ENCODE measurements at regions not wholly inside any gene's neighbourhood (a gene's known extent, or its start where the extent isn't known, plus 50 kb on each side); places are given as distances from the start of the nearest gene placed in this dataset.

DNA sequence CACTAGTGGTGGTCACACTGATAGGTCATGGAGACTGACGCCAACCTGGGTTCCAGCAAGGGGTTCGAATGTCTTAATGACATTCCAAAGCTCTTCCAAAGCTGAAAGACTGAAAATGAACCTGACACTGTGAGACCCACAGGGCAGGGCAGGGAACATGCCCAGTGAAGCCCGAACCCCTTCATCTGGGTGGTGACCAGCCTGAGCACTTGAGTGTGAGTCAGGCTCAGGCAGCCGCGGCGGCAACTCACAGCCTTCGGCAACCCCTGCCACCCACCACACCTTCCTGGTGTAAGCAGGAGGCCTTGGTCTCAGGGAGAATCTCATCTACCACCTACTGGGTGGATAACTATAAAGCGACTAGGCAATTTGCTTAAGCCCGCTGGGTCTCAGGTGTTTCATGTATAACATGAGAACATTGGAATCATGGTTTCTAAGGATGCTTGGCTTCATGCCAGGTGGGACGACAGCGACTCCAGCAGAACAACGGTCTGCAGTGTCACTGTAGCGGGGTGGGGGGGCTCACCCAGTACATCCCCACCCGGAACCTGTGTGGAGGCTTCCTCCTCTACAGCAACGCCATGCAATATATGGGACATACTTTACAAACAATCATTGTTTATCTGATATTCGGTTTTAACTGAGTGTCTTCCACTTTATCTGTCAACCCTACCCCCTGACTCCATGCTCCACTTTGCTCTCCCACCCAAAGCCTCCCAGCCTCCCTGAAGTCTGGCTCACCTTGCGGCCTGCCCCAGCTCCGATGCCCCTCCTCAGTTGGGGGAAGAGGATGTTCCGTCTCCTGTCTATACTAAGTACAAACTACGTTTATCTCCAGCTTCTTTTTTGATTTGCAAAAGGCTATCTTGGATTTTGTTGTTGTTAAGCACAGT is 125.0 kb upstream of the MEF2A start:
- DNase-seq: no peak

DNA sequence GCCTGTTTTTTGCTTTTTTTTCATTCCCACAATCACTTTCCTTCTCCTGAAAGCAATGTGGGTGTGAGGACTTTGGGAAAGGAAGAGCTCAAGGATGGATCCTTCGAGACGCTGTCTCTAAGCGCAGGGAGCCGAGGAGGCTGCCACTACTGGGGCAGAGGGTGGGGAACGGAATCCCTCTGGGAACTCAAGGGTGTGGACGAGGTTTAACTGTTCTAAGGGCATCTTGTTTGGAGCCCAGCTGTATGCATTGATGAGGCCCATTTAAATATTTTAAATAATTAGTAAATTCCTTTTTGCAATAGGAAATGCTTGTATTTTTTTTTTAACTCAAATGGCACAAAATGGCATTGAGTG is 124.4 kb upstream of the MEF2A start:
- DNase-seq: no peak

DNA sequence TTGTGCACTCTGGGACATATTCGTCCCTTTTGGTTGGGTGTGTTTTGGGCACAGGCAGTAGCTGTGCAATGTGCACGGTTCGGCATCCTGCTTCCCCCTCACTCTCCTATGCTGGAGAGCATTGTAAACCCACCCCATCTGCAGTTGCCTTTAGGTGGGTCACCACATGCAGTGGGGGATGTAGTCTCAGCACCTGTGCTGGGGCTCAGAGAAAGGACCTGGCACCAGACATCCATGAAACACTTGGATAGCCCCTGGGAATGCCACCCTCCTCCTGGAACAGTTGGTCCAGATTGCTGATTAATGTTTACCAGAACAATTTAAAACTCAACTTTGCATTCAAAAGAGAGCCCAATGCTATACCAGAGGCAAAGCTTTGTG is 123.9 kb upstream of the MEF2A start:
- DNase-seq: no peak

DNA sequence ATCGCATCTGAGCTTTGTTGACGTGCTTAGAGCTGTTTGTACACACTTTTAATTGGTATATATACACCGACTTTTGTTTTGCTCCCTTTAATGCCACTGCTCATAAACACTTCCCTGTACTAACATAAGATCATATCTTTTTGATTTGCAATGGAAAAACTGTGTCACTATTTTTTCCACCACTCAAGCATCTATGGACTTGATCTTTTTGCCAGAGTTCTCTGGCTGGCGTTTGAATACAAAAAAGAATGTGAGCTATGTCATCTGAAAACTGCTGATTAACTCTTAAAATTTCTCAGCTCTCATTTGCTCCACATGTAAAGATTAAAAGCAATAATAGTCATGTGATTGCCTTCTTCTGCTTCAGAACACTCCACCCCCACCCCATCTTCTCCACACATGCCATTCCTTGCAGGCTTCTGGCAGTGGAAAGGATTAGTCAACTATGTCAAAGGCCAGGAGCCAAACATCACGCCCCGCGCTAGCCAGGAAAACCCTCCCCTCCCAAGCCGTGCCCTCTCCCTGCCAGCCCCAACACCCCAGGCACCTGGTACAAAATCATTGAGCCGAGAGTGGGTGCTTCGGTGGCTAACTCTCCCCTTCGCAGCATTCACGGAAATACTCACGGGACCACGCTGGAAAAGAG is 123.4 kb upstream of the MEF2A start:
- peak; percentile 87 for DNase-seq

DNA sequence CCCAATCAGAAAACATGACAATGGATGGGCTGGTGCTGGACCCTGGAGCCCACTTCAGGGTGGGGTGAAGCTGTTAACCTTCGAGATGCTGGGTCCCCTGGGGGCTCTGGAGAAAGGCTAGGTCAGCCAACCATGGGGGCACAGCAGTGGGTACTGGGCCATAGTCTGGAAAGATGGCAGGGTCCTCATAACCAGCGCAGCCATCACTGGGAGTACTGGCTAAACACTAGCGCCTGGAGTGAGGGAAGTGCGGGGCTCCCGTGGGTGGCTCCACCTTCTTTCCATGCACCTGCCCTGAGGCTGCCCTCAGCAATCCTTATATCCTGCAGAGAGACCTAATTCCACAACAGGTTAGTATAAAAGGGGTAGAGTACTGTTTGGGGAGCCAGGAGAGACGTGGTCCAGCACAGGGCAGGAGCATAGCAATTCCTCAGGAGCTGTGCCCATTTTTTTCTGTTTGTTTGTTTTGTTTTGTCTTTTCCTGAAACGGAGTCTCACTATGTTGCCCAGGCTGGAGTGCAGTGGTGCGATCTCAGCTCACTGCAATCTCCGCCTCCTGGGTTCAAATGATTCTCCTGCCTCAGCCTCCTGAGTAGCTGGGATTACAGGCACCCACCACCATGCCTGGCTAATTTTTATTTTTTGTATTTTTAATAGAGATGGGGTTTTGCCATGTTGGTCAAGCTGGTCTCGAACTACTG is 122.6 kb upstream of the MEF2A start:
- no peak for DNase-seq

DNA sequence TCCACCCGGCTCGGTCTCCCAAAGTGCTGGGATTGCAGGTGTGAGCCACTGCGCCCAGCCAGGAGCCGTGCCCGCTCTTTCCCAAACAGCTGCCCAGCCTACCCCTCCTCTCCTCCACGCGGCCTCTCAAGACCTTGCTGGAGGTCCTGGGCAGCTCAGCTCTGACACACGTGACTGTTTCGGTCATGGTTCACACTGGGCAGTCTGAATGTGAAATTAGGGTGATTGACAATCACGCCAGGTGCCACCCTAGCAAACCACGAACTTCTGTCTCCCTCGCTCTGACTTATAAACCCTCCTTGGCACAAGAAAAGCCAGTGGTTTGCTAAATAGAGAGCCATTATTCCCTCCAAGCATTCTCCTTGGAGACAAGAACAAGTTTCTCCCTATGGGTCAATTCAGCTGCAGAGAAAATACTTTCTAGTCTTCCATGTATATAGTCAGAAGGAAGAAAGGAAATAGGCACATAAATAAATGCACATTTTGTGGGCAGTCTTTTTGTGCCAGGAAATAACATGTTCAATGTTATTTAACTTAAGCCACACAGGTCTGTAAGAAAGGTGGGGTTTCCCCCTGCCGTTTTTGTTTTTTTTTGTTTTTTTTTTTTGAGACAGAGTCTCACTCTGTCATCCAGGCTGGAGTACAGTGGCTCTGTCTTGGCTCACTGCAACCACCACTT is 121.9 kb upstream of the MEF2A start:
- DNase-seq: no peak

DNA sequence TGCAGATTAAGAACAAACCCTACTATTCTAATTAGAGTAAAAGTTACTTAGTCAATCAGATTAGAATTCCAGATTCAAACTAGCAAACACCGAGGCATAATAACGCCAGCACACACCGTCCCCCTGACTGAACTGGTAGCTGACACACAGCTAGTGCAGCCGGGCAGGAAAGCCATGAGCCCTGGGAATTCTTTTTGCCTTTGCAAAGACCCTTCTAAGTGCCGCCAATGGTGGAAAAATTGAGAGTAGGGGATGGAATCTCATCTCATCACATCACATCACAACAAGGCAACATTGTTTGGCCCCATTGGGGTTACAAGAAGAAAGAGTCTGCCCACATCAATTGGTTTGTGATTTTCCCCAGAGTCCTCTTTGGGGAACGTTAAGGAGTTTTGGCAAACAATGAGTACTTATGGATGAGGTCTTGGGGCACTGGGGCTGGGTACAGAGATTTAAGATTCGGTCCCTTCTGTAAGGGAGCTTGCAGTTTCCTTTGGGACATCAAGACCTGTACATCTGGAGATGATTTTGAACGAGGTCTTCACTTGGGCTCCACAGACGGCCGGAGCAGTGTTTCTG is 120.4 kb upstream of the MEF2A start:
- DNase-seq: no peak

DNA sequence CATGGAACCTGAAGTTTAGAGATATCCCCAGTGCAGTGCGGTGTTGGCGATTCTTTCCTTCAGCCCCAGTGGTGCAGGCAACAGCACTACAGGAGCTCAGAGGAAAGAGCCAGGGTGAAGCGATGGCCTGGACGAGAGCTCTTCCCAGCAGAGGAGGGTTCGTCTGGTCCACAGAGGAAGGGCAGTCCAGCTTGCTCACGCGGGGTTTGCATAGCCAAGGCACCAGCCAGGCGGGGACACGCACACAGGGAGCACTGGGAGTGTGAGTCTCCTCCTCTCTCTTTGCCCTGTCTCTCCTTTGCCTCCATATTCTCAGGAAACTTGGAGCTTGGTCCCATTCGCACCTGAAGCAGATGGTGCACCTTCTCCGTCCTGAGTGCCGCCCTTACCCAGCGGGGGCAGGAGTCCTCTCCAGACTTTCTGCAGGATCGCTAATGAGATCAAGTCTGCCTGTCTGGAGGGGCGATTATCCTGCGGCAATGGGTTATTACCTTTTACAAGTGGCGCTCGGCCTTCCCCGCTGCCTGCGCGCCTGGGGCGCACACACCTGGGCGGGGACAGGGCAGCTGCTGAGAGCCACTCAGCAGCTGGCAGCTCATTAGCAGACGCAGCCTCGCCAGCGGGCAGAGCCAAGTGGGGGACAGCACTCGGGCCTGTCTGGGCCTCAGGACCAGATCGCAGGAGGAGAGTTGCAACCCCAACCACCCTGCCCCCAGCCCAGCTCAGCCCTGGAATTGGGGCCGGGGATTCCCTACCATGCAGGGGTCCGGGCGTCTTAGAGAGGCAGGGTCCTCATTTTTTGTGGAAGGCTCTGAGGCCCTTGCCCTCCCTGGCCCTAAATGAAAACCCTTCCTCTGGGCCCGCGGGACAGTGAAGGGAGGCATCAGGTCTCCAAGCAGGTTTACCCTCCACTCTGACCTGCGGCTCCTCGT is 119.0 kb upstream of the MEF2A start:
- no peak for DNase-seq

DNA sequence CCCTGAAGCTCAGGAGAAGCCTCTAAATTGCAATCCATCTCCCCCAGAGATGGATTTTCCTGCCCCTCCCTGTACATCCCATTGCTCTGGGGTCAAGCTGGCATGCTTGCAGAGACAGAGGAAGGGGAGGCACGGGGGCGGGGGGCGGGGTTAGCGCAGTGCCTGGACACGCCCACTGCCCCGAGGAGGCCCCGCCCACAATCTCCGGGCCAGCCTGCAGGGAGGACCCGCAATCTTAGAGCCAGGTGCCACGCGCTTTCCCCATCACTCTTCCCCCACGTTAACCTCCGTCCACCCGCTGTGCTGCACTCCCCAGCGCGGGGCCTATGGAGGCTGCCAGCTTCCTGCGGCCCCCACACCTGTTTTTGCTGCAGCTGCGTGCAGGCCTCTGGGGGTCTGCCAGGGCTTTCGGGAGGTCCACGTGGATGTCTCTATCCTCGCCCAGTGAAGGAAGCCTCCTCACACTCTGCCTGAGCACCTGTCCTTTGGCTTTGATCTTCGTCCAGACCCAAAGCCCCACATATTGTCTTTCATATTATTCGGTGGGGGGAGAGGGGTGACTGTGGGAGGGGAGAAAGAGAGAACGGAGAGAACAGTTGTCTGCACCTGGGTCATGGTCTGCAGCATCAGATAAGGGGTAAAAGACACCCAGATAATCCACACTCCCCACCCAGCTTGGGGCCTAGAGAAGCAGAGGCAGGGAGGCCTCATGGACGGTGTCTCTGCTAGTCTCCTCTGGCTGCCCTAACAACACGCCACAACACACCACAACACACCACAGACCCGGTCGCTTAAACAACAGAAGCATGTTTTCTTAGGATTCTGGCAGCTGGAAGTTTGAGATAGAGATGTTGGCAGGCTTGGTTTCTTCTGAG is 118.0 kb upstream of the MEF2A start:
- DNase-seq: no peak

DNA sequence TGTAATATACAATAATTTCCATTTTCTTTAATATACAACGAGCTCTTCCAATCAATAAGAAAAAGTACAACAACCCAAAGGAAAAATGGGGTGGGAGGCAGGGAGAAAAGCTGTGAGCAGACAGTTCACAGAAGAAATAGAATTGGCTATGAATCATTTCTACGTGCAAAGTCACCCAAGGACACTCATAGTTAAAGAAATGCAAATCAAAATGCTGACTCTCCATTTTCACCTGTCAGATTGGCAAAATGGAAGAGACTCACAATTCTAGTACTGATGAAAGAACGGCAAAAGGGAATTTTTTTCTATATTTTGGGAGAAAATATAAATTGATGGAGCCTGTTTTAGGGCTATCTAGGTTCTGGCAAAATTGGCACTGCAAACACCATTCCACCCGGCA is 116.3 kb upstream of the MEF2A start:
- DNase-seq: no peak

DNA sequence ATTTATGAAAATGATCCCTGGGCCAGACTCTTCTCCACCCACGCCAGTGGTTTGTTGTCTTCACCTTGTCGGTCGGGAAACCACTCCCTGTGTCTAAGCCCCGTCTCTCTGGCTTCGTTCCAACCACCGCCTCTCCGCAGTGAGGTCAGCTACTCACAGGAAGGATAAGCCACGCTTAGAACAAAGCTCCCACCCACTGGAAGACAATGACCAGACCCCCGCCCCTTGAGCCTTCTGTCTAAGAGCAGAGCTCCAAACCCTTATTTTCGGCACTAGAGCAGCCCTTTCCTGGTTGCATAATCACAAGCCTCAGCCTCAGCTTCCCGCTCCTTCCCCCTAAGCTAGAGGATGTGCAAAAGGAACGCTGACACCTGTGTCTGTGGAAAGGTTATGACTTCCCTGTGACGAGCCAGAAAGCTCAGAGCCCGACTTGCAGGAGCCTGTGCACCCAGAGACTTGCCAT is 114.9 kb upstream of the MEF2A start:
- DNase-seq: no peak

DNA sequence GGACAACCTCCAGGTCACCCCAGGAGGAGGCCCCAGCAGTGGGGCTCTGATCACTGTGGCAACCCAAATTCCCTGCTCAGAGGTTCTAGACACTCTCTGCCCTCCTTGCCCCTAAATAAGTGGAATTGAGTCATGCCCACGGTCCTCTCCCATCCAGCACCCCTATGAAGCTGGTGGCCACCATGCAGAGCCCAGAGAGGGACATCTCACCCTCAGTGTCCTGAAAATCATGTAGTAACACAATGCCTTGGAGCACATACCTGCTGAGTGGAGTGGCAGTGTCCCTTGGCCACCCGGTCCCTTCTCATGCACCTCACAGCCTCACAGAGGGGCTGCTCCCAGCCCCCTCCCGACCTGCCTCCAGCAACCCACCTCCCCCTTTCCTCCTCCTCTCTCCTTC is 114.3 kb upstream of the MEF2A start:
- DNase-seq: no peak

DNA sequence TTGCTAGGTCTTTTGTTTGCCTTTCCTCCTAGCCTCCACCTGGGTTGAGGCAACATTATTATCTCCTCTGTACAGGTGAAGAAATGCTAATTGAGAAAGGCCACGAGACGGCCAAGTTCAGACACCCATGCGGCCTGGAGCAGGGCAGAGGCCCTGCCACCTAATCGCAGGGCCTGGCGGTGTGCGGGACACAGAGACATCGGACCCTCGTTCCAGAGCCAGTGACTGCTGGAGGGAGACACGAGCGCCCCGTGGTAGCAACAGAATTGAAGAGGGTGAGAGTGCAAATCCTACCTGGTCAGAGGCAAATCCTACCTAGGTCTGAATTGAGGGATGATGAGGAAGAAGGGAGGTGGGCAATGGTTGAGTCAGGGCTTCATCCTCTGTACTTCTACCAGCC is 113.8 kb upstream of the MEF2A start:
- no peak for DNase-seq

DNA sequence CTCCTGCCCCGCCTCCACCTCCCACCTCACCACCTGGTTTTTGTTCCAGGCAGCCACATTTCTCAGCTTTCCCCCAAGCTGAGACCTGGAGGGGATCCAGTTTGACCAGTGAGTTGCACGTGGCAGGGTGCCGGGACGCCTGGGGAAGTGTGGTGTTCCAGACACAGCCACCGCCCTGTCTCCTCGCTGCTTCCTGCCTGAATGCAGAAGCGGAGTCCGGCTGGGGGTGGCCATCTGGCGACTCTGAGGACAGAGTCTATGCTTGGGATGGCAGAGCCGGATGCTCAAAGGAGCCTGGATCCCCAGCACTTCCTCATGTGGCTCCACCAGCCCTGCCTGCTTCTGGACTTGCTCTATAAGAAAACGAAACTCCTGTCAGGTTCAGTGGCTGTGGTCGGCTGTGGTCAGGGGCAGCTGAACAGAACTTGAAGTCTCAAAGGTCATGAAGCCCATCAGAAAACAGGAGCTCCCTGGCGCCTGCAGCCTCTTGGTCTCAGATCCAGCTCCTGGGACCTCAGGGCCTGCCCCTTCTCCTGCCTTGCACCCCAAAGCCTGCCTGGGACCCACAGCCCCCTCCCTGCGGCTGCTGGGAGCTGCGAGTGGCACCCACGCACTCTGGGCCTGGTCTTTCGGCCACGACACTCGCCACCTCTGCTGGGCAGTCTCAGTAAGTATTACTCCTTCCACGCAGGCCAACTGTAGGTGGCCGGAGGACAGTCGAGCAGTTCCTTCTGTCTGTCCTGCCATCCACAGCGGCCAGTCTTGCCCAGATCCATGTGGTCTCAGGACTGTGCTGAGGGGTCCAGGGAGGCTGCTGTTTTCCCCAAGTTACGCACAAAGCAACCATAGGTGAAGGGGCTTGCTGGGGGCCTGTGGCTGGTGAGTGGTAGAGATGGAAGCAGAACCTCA is 112.8 kb upstream of the MEF2A start:
- DNase-seq: peak; percentile 36

DNA sequence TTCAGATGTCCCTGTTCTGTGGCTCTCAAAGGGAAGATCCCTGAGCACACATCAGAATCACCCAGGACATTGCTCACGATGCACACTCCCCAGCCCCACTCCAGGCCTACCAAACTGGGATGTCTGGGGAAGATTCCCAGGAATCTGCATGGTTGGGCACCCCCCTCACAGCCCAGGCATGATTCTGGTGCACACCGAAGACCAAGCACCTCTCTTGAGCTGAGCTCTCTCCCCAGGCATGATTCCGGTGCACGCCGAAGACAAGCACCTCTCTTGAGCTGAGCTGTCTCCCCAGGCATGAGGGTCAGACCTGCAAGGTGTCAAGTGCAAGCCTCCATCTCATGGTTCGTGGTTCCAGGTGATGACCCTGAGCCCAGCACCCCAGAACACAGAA is 112.2 kb upstream of the MEF2A start:
- DNase-seq: no peak

DNA sequence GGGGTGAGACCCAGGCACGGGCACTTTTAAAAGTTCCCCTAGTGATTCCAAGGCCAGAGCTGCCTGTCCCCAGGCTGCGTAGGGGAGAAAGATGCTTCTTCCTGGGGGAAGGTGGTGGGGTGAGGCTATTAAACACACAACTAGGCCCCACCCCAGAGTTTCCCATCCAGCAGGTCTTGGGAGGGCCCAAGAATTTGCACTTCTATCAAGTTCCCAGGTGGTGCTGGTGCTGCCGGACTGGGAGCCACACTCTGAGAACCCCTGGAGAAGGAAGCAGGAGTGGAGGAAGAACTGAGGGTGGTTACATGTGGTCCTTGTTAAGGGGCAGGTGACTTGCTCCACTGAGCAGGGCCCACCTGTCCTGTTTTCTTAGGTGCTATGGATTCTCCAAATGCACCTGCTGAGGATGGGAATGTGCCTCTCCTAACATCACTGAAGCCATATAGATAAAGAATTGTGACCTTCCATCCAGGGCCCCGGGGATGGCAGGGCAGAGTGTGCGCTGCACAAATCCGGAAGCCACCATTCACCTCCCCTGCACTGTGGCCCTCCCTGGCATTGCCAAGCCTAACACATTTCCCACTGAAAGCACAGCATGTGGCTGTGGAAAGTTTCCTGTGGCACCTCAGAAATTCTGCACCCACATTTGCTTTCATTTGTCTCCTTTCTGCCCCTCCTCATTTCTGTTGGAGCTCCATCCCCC is 111.5 kb upstream of the MEF2A start:
- DNase-seq: no peak

DNA sequence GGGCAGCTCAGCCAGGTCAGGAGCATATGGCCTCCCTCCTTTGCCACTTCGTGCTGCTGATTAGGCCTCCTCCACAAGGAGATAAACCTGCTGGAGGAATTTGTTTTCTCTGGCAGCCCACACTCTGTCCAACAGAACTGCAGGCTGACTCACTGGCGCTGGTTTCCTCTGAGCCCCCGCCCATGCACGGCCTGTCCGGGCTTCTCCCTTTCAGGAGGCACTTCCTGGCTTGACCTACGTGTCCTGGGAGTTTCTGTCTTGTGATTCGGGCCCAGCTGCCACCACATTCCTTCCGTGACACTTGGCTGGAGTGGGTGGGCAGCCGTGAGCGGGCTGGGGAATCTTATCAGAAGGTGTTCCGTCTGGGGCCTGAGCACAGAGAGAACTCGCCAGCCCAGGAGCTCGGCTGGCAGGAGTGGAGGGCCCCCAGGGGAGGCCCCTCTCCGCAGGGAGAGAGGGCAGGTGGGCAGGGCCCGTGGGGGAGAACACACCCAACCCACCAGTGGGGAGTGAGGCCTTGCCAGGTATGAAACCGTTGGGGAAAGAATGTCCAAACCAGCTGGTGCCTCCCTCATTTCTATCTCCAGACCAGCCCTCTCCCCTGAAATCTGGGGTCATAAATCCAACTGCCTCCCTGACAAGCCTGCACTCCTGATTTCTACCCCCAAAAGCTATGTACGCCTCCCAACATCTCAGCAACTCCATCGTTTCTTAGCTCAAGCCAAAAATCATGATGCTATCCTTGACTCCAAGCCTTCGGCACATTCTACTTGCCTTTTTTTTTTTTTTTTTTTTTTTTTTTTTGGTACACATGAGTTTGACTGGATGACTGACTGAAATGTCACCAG is 110.6 kb upstream of the MEF2A start:
- DNase-seq: peak; percentile 97

DNA sequence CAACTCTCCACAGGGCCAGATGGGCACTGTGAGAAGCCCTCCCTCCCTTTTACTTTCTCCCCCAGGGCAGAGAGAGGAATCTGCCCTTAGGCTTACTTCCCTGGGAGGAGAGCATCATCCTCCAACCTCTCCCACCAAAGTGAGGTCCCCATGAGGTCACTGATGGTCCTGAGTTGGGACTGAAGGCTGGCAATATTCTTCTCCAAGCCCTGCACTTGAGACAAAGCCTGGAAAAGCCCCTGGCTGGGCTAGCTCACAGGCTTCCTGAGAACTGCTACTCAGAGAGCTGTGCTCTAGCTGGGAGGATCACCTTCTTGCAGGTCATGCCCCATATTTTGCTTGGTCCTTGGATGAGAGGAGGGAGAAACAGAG is 110.0 kb upstream of the MEF2A start:
- DNase-seq: peak; percentile 24
